H9 (cell line): ENCODE measurements at regions not wholly inside any gene's neighbourhood (a gene's known extent, or its start where the extent isn't known, plus 50 kb on each side); places are given as distances from the start of the nearest gene placed in this dataset.
A peak's percentile ranks its signal among the peaks of the same experiment; 100 is the strongest.

ENCODE experiments used
- DNase-seq: peaks from one replicate; pipeline ENCODE4 v3.0.0-alpha.2; 2017
- H2AFZ ChIP-seq: one replicate; pipeline ENCODE4 v1.6.1; 2013; ENCODE audit warnings: mild to moderate bottlenecking, low read length, control low read depth, moderate library complexity
- H2AK5ac ChIP-seq: 2 replicates; pipeline ENCODE4 v1.6.1; 2013; ENCODE audit warnings: low read length, control low read depth, mixed read lengths; ENCODE audit not compliant: insufficient read length
- H2BK120ac ChIP-seq: one replicate; pipeline ENCODE4 v1.6.1; 2013; ENCODE audit warnings: low read depth, mild to moderate bottlenecking, low read length, control low read depth, inconsistent platforms; ENCODE audit not compliant: poor library complexity, severe bottlenecking
- H2BK12ac ChIP-seq: 2 replicates; pipeline ENCODE4 v1.6.1; 2013; ENCODE audit warnings: low read length, control low read depth, mixed read lengths, low read depth; ENCODE audit not compliant: insufficient read length
- H2BK15ac ChIP-seq: 2 replicates; pipeline ENCODE4 v1.6.1; 2013; ENCODE audit warnings: low read depth, low read length, control low read depth
- H2BK20ac ChIP-seq: one replicate; pipeline ENCODE4 v1.6.1; 2013; ENCODE audit warnings: low read depth, mild to moderate bottlenecking, low read length, control low read depth, inconsistent platforms; ENCODE audit not compliant: poor library complexity, severe bottlenecking
- H2BK5ac ChIP-seq: 2 replicates; pipeline ENCODE4 v1.6.1; 2013; ENCODE audit warnings: low read length, control low read depth, mixed read lengths; ENCODE audit not compliant: insufficient read length
- H3K14ac ChIP-seq: 2 replicates; pipeline ENCODE4 v1.6.1; 2013; ENCODE audit warnings: low read length, control low read depth; ENCODE audit not compliant: insufficient read depth
- H3K18ac ChIP-seq: 2 replicates; pipeline ENCODE4 v1.6.1; 2013; ENCODE audit warnings: low read depth, mild to moderate bottlenecking, mixed read lengths, low read length, control low read depth; ENCODE audit not compliant: insufficient read length
- H3K23ac ChIP-seq: 2 replicates; pipeline ENCODE4 v1.6.1; 2013; ENCODE audit warnings: low read length, control low read depth, mixed read lengths, low read depth; ENCODE audit not compliant: insufficient read length
- H3K23me2 ChIP-seq: 2 replicates; pipeline ENCODE4 v1.6.1; 2013; ENCODE audit warnings: low read depth, mild to moderate bottlenecking, mixed read lengths, low read length, control low read depth; ENCODE audit not compliant: insufficient read length, poor library complexity, severe bottlenecking
- H3K27ac ChIP-seq: 2 replicates; pipeline ENCODE4 v1.5.1; 2013; ENCODE audit warnings: low read length, control low read depth, mixed read lengths, low read depth; ENCODE audit not compliant: insufficient read length
- H3K27me3 ChIP-seq: 2 replicates; pipeline ENCODE4 v1.6.1; 2013; ENCODE audit warnings: low read length, control low read depth, inconsistent platforms; ENCODE audit not compliant: insufficient read depth
- H3K4ac ChIP-seq: 2 replicates; pipeline ENCODE4 v1.6.1; 2013; ENCODE audit warnings: low read depth, mild to moderate bottlenecking, control low read depth, inconsistent platforms, low read length, moderate library complexity
- H3K4me1 ChIP-seq: 2 replicates; pipeline ENCODE4 v1.6.1; 2013; ENCODE audit warnings: low read length, control low read depth, inconsistent platforms; ENCODE audit not compliant: insufficient read depth
- H3K4me2 ChIP-seq: 2 replicates; pipeline ENCODE4 v1.6.1; 2013; ENCODE audit warnings: low read length, control low read depth, mixed read lengths; ENCODE audit not compliant: insufficient read length, insufficient read depth
- H3K56ac ChIP-seq: 2 replicates; pipeline ENCODE4 v1.6.1; 2013; ENCODE audit warnings: low read depth, mild to moderate bottlenecking, mixed read lengths, low read length, control low read depth; ENCODE audit not compliant: insufficient read length
- H3K79me1 ChIP-seq: 2 replicates; pipeline ENCODE4 v1.6.1; 2013; ENCODE audit warnings: low read depth, mild to moderate bottlenecking, moderate library complexity, low read length, control low read depth, inconsistent platforms; ENCODE audit not compliant: insufficient read depth, poor library complexity, severe bottlenecking
- H3K79me2 ChIP-seq: 2 replicates; pipeline ENCODE4 v1.6.1; 2013; ENCODE audit warnings: low read length, control low read depth, inconsistent platforms; ENCODE audit not compliant: insufficient read depth
- H3K9ac ChIP-seq: 2 replicates; pipeline ENCODE4 v1.6.1; 2013; ENCODE audit warnings: low read length, control low read depth, mixed read lengths; ENCODE audit not compliant: insufficient read length; ENCODE audit errors: extremely low read depth
- H3K9me3 ChIP-seq: one replicate; pipeline ENCODE4 v1.6.1; 2013; ENCODE audit warnings: low read depth, low read length, inconsistent platforms; ENCODE audit not compliant: control insufficient read depth
- H3T11ph ChIP-seq: one replicate; pipeline ENCODE4 v1.6.1; 2013; ENCODE audit warnings: mild to moderate bottlenecking, low read length, control low read depth, inconsistent platforms
- H4K20me1 ChIP-seq: one replicate; pipeline ENCODE4 v1.6.1; 2013; ENCODE audit not compliant: control insufficient read depth, insufficient read length, insufficient read depth
- H4K5ac ChIP-seq: 2 replicates; pipeline ENCODE4 v1.6.1; 2013; ENCODE audit warnings: low read depth, mild to moderate bottlenecking, mixed read lengths, low read length, control low read depth; ENCODE audit not compliant: insufficient read length
- H4K8ac ChIP-seq: replicated peaks from 2 replicates; pipeline ENCODE4 v1.6.1; 2013; ENCODE audit warnings: low read length, control low read depth, mixed read lengths, low read depth; ENCODE audit not compliant: insufficient read length
- H4K91ac ChIP-seq: 2 replicates; pipeline ENCODE4 v1.6.1; 2013; ENCODE audit warnings: low read depth, mild to moderate bottlenecking, moderate library complexity, mixed read lengths, low read length, control low read depth; ENCODE audit not compliant: insufficient read length
- H3K27ac Mint-ChIP-seq, 3 experiments: 2 replicates in 2 of 3; 3 replicates in 1 of 3; pipeline ENCODE4 v1.8.0; 2020 to 2021; ENCODE audit warnings: mixed read lengths in 3 of 3, mild to moderate bottlenecking in 1 of 3, moderate library complexity in 1 of 3
- H3K27me3 Mint-ChIP-seq: 2 replicates; pipeline ENCODE4 v1.8.0; 2021; ENCODE audit warnings: low read depth, mild to moderate bottlenecking, moderate library complexity, mixed read lengths
- H3K36me3 Mint-ChIP-seq, 3 experiments: 2 replicates in 2 of 3; 3 replicates in 1 of 3; pipeline ENCODE4 v1.8.0; 2020 to 2021; ENCODE audit warnings: low read depth in 3 of 3, mixed read lengths in 3 of 3; ENCODE audit not compliant: insufficient read depth in 1 of 3
- H3K4me1 Mint-ChIP-seq, 2 experiments: 2 replicates each; pipeline ENCODE4 v1.8.0; 2020; ENCODE audit warnings: mixed read lengths in 2 of 2
- H3K4me3 Mint-ChIP-seq, 2 experiments: 2 replicates in 1 of 2; 3 replicates in 1 of 2; pipeline ENCODE4 v1.8.0; 2020 to 2021; ENCODE audit warnings: mild to moderate bottlenecking in 2 of 2, mixed read lengths in 2 of 2, moderate library complexity in 1 of 2
- H3K9me3 Mint-ChIP-seq, 2 experiments: 2 replicates in 1 of 2; 3 replicates in 1 of 2; pipeline ENCODE4 v1.8.0; 2020; ENCODE audit warnings: mild to moderate bottlenecking in 2 of 2, mixed read lengths in 2 of 2, moderate library complexity in 1 of 2
- WGBS: extraction: QIAGEN DNeasy Blood & Tissue Kit; methylation state at CpG from one replicate; pipeline ENCODE4 v1.1.7; 2013; ENCODE audit warnings: missing lambda C conversion rate, low lambda C conversion rate, mixed read lengths; ENCODE audit not compliant: insufficient read length; ENCODE audit errors: extremely low coverage; 5-methylcytosine and 5-hydroxymethylcytosine counted together
- TF ChIP-seq, protein P1 (sequence below): fragments of 200-600 bp; sonication (generic); conservative IDR thresholded peaks from 3 replicates; pipeline ENCODE4 v1.8.0; 2021; ENCODE audit warnings: antibody characterized with exemption, mild to moderate bottlenecking

DNA sequence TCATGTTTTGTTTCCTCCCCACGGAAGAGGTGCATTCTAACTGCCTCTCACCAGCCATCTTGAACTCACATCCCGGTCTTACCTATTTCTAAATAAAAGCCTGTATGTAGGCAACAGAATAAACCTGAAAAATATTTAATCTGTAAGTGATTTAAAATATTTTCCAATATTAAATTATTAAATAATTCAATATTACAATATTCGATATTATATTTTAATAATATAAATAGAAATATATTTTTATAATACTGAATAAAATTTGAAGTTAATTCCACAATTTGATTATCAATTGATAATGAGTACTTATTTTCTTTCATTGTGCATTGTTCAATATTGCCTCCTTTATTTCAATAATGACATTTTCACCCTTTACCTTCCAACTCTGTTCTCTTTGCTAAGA, 404.4 kb downstream of the CYLC2 start:
- H3K18ac ChIP-seq: no peak overlapping the region
- no peaks in the 10 kb centered on the region for H3K27me3 ChIP-seq
- H3K27me3 Mint-ChIP-seq: no peaks in the 10 kb centered on the region
- H3K36me3 Mint-ChIP-seq: no peaks in the 10 kb centered on the region
- no peaks in the 10 kb centered on the region for H3K9me3 ChIP-seq
- no peak overlapping the region for H4K91ac ChIP-seq
- no peak overlapping the region for H2AFZ ChIP-seq
- H2BK15ac ChIP-seq: no peak overlapping the region
- no peak overlapping the region for H2BK5ac ChIP-seq
- H3K4me1 ChIP-seq: no peaks in the 10 kb centered on the region
- H2BK12ac ChIP-seq: no peak overlapping the region
- H3K56ac ChIP-seq: no peak overlapping the region
- peak overlapping the region in 1 of 3 experiments; percentile 14; a peak in 1 of 7 replicates for H3K27ac Mint-ChIP-seq
- H3T11ph ChIP-seq: no peak overlapping the region
- no peak overlapping the region for H4K5ac ChIP-seq
- no peak overlapping the region for H3K4me3 Mint-ChIP-seq
- no CpG with 5 or more reads among the region's 3 CpGs for WGBS
- no peak overlapping the region for H3K14ac ChIP-seq
- no peak overlapping the region for H3K4ac ChIP-seq
- H3K23ac ChIP-seq: no peak overlapping the region
- no peaks in the 10 kb centered on the region for H3K4me1 Mint-ChIP-seq
- TF ChIP-seq, protein P1, sequence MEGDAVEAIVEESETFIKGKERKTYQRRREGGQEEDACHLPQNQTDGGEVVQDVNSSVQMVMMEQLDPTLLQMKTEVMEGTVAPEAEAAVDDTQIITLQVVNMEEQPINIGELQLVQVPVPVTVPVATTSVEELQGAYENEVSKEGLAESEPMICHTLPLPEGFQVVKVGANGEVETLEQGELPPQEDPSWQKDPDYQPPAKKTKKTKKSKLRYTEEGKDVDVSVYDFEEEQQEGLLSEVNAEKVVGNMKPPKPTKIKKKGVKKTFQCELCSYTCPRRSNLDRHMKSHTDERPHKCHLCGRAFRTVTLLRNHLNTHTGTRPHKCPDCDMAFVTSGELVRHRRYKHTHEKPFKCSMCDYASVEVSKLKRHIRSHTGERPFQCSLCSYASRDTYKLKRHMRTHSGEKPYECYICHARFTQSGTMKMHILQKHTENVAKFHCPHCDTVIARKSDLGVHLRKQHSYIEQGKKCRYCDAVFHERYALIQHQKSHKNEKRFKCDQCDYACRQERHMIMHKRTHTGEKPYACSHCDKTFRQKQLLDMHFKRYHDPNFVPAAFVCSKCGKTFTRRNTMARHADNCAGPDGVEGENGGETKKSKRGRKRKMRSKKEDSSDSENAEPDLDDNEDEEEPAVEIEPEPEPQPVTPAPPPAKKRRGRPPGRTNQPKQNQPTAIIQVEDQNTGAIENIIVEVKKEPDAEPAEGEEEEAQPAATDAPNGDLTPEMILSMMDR: no peak
- H2AK5ac ChIP-seq: no peak overlapping the region
- no peaks in the 10 kb centered on the region for H3K79me1 ChIP-seq
- no peak overlapping the region for H3K27ac ChIP-seq
- H4K20me1 ChIP-seq: no peaks in the 10 kb centered on the region
- no peak for DNase-seq
- no peak overlapping the region for H4K8ac ChIP-seq
- H3K9me3 Mint-ChIP-seq: no peaks in the 10 kb centered on the region
- H2BK120ac ChIP-seq: no peak overlapping the region
- H3K79me2 ChIP-seq: no peaks in the 10 kb centered on the region
- H3K4me2 ChIP-seq: no peak overlapping the region
- H2BK20ac ChIP-seq: no peak overlapping the region
- no peaks in the 10 kb centered on the region for H3K23me2 ChIP-seq
- H3K9ac ChIP-seq: no peak overlapping the region
